Inferior parietal cortex (tissue), 1 donor: ENCODE measurements at regions not wholly inside any gene's neighbourhood (a gene's known extent, or its start where the extent isn't known, plus 50 kb on each side); places are given as distances from the start of the nearest gene placed in this dataset.

Experiments used
- DNase-seq: peaks from one replicate; pipeline ENCODE4 v3.0.0-alpha.2; 2016; ENCODE audit errors: extremely low spot score

DNA sequence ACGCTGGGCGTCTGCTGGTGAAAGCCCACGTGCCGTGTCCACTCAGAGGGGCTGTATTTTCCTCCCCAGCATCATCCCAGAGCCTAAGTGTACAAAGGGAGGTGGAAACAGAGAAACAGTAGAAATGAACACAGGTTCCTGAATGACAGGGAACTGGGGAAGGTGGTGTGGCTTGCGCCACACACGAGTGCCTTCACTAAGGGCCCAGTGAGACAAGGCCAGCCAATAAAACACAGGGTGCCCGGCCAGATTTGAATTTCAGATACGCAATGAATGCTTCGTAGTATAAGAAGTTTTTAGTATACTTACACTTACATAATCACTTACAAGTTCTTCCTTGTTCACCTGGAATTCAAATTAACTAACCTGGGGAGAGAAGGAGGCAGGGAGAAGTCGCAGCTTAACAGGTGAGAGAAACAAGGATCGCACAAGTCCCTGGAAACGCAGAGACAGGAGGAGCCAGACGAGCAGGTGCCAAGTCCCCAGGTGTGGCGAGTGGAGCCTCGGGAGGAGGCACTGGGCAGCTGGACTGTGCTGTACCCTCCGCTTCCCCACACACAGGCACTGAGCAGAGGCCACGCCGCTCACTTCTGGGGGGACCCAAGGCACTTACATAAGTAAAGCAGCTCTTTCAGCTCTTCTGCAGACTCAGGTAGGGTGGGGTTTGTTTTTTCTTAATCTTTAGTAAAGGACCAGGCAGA, 105.2 kb upstream of the MGMT start:
- no peak for DNase-seq

DNA sequence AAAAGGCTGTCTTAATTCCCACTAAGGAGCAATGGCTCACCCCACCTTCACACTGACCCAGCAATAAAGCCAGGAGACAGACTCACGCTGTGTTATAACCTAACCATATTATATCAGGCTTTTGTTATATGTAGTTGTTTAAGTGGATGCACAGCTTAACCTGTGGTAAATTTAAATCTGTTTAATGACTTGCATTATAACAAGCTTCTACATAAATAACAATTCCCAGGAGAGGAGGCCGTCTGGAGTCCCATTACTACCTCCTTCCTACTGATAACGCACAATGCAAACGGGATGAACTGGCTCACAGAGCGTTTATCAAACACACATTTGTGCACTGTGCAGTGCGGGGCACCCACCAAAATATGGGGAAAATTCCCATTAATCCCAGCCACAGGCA, 102.1 kb upstream of the MGMT start:
- DNase-seq = no peak

GRCh38 chr10:129365767-129366402, 101.2 kb upstream of the MGMT start:
- no peak for DNase-seq

- no peak for DNase-seq
These were observed 100.6 kb upstream of the MGMT start for GRCh38 chr10:129366450-129366849.

DNA sequence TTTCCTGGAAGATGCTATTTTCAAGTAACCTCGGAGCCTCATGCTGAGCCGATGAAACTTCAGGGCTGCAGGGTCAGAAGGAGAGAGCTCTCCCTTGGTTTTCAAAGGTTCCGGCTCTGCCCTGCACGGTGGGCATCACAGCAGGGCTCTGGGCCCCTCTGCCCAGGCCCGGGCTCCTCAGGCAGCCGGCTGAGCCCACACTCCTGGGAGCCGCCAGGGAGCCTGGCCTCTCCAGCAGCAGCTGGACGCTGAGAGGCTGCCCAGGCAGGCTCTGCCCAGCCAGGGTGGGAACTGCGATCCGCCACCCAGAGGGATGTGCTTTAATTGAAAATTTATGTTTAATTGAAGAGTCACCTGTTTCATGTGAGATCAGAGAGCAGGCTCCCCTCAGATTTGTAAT, 97.5 kb upstream of the MGMT start:
- DNase-seq = no peak

GRCh38 chr10:129371541-129371940, 95.5 kb upstream of the MGMT start:
- no peak for DNase-seq

DNA sequence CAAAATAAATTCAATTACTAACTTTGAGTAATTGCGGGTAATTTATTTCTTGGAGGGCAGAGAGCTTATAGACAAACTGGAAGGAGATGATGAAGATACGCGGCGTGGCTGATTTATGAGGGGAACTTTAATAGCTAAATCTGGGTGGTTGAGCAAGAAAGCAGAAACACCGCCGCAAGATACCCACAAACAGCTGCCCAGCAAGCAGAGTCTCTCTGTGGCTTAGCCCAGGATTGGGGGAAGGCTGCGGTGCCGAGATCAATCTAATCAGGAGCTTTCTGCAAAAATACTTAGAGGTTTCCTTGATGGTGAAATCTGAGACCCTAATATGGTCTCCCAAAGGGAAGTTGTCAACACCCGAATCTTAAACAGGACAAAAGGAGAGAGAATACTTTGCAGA, 94.9 kb upstream of the MGMT start:
- DNase-seq = no peak

GRCh38 chr10:129373231-129373630, 93.8 kb upstream of the MGMT start:
- DNase-seq = no peak

DNA sequence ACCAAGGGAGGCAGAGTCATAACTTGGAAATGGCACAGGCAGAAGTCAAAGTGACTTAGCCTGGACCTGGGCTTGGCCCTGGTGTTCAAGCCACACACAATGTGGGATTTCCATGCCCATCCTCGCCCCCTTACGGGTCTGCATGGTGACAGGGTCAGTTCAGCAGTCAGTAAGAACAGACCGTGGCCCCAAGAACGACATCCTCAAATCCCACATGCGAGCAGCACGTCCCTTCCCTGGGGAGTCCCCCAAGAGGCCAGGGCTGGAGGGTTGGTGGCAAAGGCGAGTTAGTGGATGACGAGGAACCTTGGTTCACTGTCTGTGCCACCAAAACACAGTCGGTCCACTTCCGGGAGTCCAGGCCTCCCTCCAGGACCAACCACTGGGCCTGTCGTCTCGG, 93.3 kb upstream of the MGMT start:
- no peak for DNase-seq

GRCh38 chr10:129375171-129375570, 91.9 kb upstream of the MGMT start:
- no peak for DNase-seq

GRCh38 chr10:129375912-129376311, 91.1 kb upstream of the MGMT start:
- DNase-seq = no peak

GRCh38 chr10:129380279-129380678, 86.8 kb upstream of the MGMT start:
- DNase-seq = no peak

DNA sequence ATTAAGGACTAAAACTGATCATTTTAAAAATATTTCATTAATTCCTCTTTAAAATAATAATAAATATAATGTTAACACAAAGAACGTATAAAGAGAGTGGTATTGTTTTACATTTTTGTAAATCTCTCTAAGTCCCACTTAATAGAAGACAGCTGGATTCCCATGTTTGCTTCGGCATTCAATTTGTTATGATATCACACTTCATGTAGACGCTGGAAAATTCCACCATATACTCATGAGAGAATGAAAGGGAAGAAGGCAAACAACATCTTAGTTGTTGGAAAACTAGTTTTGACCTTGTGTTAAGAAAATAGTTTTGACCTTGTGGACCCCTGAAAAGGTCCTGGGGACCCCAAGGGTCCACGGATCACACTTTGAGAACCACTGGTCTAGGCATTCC, 85.3 kb upstream of the MGMT start:
- no peak for DNase-seq

DNA sequence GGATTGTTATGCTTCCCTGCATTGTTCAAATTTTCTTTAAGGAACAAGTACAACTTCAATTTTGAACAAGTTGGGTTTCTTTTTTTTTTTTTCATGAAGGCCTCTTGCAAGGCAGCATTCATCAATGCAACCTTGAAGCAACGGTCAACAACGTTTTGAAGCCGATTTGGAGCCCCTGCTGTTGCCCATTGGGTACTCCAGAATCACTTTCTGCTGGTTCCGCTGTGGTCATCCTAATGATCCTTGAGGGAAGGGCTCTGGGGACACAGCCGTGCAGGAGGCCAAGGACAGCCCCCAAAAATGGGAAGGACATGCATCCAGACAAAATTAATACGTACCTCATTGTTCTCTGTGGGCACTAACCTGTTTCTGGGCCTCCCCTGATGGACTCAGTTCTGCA, 84.6 kb upstream of the MGMT start:
- DNase-seq = no peak

DNA sequence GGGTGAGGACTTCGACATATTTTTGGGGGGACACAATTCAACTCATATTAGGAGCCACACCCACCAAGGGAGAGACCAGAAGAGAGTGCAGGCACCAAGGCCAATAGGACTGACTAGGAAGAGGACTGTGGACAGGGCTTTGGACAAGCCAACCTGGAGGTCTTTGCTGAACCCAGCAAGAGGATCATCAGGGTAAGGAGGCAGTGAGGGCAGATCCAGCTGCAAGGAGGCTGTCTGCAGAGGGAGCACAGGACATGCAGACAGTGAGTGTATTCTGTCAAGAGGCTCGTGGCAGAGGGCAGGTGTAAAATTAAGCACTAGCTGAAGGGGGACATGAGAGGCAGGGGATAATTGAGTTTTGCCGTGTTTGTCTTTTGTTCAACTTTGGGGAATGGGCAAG, 83.4 kb upstream of the MGMT start:
- DNase-seq = no peak

DNA sequence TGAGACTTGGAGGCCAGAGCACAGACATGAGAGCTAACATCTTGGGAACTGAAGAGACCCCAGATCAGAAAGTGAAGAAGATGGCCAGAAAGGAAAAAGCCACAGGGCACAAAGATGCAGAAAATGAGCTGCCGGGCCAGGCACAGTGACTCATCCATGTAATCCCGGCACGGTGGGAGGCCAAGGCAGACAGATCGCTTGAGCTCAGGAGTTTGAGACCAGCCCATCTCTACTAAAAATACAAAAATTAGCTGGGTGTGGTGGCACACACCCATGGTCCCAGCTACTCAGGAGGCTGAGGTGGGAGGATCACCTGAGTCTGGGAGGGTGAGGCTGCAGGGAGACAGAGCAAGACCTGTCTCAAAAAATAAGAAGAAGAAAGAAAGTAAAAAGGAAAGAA, 81.4 kb upstream of the MGMT start:
- DNase-seq = no peak

DNA sequence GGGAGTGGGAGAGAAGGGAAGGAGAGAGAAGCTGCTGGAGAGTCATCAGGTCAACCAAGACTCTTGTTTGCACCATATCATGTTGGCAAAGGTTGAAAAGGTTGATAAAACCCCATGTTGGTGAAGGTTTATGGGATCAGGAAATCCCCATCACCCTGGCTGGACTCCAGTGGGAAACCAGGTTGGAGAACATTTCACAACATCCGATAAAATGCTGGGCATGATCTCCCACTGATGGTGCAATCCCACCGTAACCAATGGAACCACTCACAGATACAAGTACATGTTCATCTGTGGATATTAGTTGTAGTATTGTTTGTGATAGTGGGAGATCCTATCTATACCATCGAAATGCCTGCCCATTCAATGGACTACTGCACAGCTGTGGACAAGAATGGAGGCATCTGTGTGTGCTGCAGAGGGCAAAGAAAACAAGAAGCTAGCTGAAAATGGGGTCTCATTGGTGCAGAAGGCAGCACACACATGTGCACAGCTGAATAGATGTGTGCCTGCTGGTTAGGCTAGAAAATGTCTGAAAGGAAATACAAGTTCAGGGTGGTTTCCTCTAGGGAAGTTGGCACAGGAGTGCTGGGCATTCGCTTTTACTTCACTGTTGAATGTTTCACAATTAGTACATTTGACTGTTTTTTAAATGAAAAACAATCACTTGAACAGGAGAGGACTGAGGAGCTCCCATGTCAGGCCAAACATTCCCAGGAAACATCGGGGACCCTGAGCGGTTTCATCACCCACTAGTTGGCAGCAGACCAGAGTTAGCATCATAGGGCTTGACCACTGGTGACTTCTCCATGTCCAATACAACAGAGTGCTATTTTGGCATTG, 80.4 kb upstream of the MGMT start:
- DNase-seq = no peak

DNA sequence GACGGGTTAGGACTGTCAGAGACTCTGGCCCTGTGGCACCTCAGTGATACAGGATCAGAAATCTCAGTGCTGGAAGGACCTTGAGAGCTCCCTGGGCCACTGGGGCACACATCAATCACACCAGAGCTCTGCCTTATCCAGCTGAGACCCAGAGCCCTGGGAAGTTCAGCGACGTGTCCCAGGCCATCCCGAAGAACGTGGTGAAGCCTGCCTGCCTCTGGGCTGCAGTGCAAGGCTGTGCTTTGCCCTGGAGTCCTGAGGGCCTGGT, 79.8 kb upstream of the MGMT start:
- DNase-seq = no peak

DNA sequence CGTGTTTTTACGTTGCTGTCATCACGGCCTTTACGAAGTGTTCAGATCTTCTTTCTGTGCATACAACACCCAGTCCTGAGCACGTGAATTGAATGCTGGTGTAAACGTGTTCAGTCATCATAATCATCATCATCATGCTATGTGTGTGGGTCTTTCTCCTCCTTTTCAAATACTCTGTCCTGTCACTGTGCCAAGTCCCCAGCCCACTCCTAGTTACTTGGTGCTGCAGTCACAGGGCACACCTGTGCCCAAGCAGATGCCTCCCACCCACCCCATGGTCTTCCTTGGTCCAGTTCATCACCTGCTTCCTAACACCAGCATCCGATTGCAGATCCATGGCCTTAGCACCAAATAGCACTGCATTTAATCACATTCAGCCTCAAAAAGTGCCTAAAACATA, 78.6 kb upstream of the MGMT start:
- no peak for DNase-seq

- DNase-seq = no peak
These were observed 77.8 kb upstream of the MGMT start for GRCh38 chr10:129389194-129389593.

DNA sequence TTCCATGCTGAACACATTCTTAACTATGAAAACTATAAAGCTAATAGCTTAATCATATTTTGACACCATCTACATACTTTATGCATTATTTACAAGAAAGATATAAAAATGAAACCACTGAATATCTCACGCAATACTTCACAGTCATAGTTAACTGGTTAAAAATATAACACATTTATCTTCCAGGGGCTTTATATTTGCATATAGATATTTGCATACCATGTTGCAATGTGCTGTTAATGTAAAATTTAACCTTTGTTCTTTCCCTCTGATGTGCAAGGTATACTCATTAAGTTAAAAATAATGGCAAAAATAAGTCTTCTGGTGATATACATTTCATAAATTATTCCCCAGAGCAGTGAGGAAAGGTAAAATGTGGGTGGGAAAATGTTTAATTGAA, 76.9 kb upstream of the MGMT start:
- DNase-seq = no peak

- no peak for DNase-seq
These were observed 76.3 kb upstream of the MGMT start for GRCh38 chr10:129390726-129391125.

DNA sequence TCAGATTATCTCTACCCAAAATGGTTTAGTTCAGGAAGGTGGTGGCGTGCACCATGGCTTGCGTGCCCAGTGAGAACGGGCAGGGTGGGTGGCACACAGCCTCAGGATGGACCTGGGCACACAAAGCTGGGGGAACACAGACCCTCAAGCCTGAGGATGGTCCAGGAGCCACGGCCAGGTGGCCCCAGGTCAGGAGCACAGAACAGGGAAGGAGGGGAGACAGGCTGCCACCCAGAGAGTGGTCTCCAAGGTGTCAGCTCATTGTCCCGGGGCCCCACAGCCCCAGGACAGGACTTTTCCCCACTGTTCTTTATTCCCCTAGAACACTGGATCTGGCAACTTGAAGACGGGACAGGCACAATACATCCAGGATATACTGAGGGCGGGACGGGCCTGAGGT, 75.6 kb upstream of the MGMT start:
- DNase-seq = no peak
